IMR-90 (cell line): ENCODE measurements at regions not wholly inside any gene's neighbourhood (a gene's known extent, or its start where the extent isn't known, plus 50 kb on each side); places are given as distances from the start of the nearest gene placed in this dataset.

ENCODE experiments used
- ATAC-seq: fragments of 200-7000 bp; cut with Tn5 transposase; 2 replicates; pipeline ENCODE4 v1.9.1; 2020; ENCODE audit warnings: low read depth, mild to moderate bottlenecking, moderate library complexity
- BruUV-seq: library from RNA; stranded (reverse); fragments of 400-500 nt; replicated peaks from 2 replicates; lab custom pipeline; 2021; lab: Mats Ljungman, UMichigan
- CTCF ChIA-PET: fragments of 300-600 bp; formaldehyde crosslinking; extraction: SDS; loops from one replicate; lab custom pipeline; 2021; ENCODE audit warnings: antibody characterized with exemption; lab: Yijun Ruan, JAX
- POLR2A ChIA-PET: fragments of 300-600 bp; sonication (Branson Sonifier 250); formaldehyde crosslinking; loops from one replicate; lab custom pipeline; 2022; ENCODE audit warnings: antibody characterized with exemption; ENCODE audit not compliant: unreplicated experiment; lab: Charles Lee
- DNase-seq: peaks from one replicate; pipeline ENCODE4 v3.0.0; 2013
- H2AFZ ChIP-seq: replicated peaks from 2 replicates; pipeline ENCODE3; 2013; ENCODE audit warnings: low read length, mild to moderate bottlenecking; ENCODE audit not compliant: poor library complexity
- H2AK5ac ChIP-seq: 2 replicates; pipeline ENCODE4 v1.6.1; 2013; ENCODE audit warnings: low read depth, low read length, inconsistent platforms
- H2AK9ac ChIP-seq: replicated peaks from 2 replicates; pipeline ENCODE3; 2013; ENCODE audit warnings: mild to moderate bottlenecking, low read depth, low read length, moderate library complexity; ENCODE audit not compliant: poor library complexity
- H2BK120ac ChIP-seq: 2 replicates; pipeline ENCODE4 v1.6.1; 2013; ENCODE audit warnings: low read depth, low read length, inconsistent platforms
- H2BK15ac ChIP-seq: 3 replicates; pipeline ENCODE4 v1.6.1; 2013; ENCODE audit warnings: low read depth, low read length, inconsistent platforms
- H2BK20ac ChIP-seq: 2 replicates; pipeline ENCODE4 v1.6.1; 2013; ENCODE audit warnings: low read depth, mild to moderate bottlenecking, inconsistent platforms, low read length, moderate library complexity
- H2BK5ac ChIP-seq: 2 replicates; pipeline ENCODE4 v1.6.1; 2013; ENCODE audit warnings: mild to moderate bottlenecking, low read depth, low read length, inconsistent platforms; ENCODE audit not compliant: poor library complexity, severe bottlenecking
- H3K14ac ChIP-seq: replicated peaks from 2 replicates; pipeline ENCODE4 v1.6.1; 2013; ENCODE audit warnings: low read depth, low read length, inconsistent platforms
- H3K18ac ChIP-seq: 2 replicates; pipeline ENCODE4 v1.6.1; 2013; ENCODE audit warnings: low read depth, low read length, control low read depth
- H3K23ac ChIP-seq: 2 replicates; pipeline ENCODE4 v1.6.1; 2013; ENCODE audit warnings: low read depth, low read length, inconsistent platforms
- H3K27ac ChIP-seq: 2 replicates; pipeline ENCODE4 v1.5.1; 2013; ENCODE audit warnings: mild to moderate bottlenecking, control low read depth, low read length; ENCODE audit not compliant: insufficient read depth
- H3K27me3 ChIP-seq: 2 replicates; pipeline ENCODE4 v1.6.1; 2013; ENCODE audit warnings: low read length; ENCODE audit not compliant: control insufficient read depth, insufficient read depth
- H3K36me3 ChIP-seq: 2 replicates; pipeline ENCODE4 v1.6.1; 2013; ENCODE audit warnings: low read length, mixed read lengths; ENCODE audit not compliant: control insufficient read depth, insufficient read depth
- H3K4ac ChIP-seq: 2 replicates; pipeline ENCODE4 v1.6.1; 2013; ENCODE audit warnings: low read depth, low read length, inconsistent platforms
- H3K4me1 ChIP-seq: 2 replicates; pipeline ENCODE4 v1.6.1; 2013; ENCODE audit warnings: low read length, mixed read lengths; ENCODE audit not compliant: control insufficient read depth, insufficient read depth
- H3K4me2 ChIP-seq: 2 replicates; pipeline ENCODE4 v1.6.1; 2013; ENCODE audit warnings: low read depth, mild to moderate bottlenecking, control low read depth, low read length, moderate library complexity
- H3K4me3 ChIP-seq: 2 replicates; pipeline ENCODE4 v1.5.1; 2013; ENCODE audit warnings: low read depth, mild to moderate bottlenecking, control low read depth, low read length, moderate library complexity; ENCODE audit not compliant: insufficient read depth
- H3K56ac ChIP-seq: 2 replicates; pipeline ENCODE4 v1.6.1; 2013; ENCODE audit warnings: low read length, inconsistent platforms; ENCODE audit not compliant: insufficient read depth; ENCODE audit errors: extremely low read depth
- H3K79me1 ChIP-seq, 2 experiments: 2 replicates each; pipeline ENCODE4 v1.6.1; 2013; ENCODE audit warnings: low read length in 2 of 2, inconsistent platforms in 1 of 2, low read depth in 1 of 2
- H3K9ac ChIP-seq: 2 replicates; pipeline ENCODE4 v1.6.1; 2013; ENCODE audit warnings: low read depth, low read length, control low read depth
- H3K9me1 ChIP-seq: 2 replicates; pipeline ENCODE4 v1.6.1; 2013; ENCODE audit warnings: low read length, inconsistent platforms; ENCODE audit not compliant: insufficient read depth
- H3K9me3 ChIP-seq: 2 replicates; pipeline ENCODE4 v1.6.1; 2013; ENCODE audit warnings: low read length; ENCODE audit not compliant: control insufficient read depth, insufficient read depth
- H4K20me1 ChIP-seq: 2 replicates; pipeline ENCODE4 v1.6.1; 2013; ENCODE audit warnings: low read length, inconsistent platforms; ENCODE audit not compliant: insufficient read depth
- H4K5ac ChIP-seq: 2 replicates; pipeline ENCODE4 v1.6.1; 2013; ENCODE audit warnings: mild to moderate bottlenecking, low read depth, low read length, control low read depth
- H4K8ac ChIP-seq, 2 experiments: 2 replicates each; pipeline ENCODE4 v1.6.1; 2013; ENCODE audit warnings: low read depth in 2 of 2, low read length in 2 of 2, control low read depth in 1 of 2, inconsistent platforms in 1 of 2
- H4K91ac ChIP-seq: 2 replicates; pipeline ENCODE4 v1.6.1; 2013; ENCODE audit warnings: low read depth, low read length, inconsistent platforms; ENCODE audit not compliant: insufficient read depth
- ELK1 ChIP-seq: fragments of 150-350 bp; IDR thresholded peaks from 2 replicates; pipeline ENCODE4 v1.6.1; 2016; ENCODE audit warnings: low read depth, mild to moderate bottlenecking, low read length, moderate library complexity, borderline replicate concordance
- FOS ChIP-seq: fragments of 150-350 bp; IDR thresholded peaks from 2 replicates; pipeline ENCODE4 v1.6.1; 2016; ENCODE audit warnings: low read depth, low read length
- MAZ ChIP-seq: IDR thresholded peaks from 2 replicates; pipeline ENCODE4 v1.6.1; 2012; ENCODE audit warnings: low read depth, mild to moderate bottlenecking, low read length, improper control_type of control experiment, moderate library complexity, borderline replicate concordance
- MXI1 ChIP-seq: IDR thresholded peaks from 2 replicates; pipeline ENCODE4 v1.6.1; 2012; ENCODE audit warnings: low read depth, mild to moderate bottlenecking, low read length, moderate library complexity, borderline replicate concordance
- NFE2L2 ChIP-seq: fragments of 150-350 bp; IDR thresholded peaks from 2 replicates; pipeline ENCODE4 v1.6.1; 2016; ENCODE audit warnings: low read depth, mild to moderate bottlenecking, low read length
- POLR2A ChIP-seq: IDR thresholded peaks from 2 replicates; pipeline ENCODE4 v1.6.1; 2012; ENCODE audit warnings: mild to moderate bottlenecking, low read depth, low read length
- RCOR1 ChIP-seq: IDR thresholded peaks from 2 replicates; pipeline ENCODE4 v1.6.1; 2012; ENCODE audit warnings: mild to moderate bottlenecking, low read length, improper control_type of control experiment; ENCODE audit not compliant: insufficient replicate concordance
- RFX5 ChIP-seq: IDR thresholded peaks from 2 replicates; pipeline ENCODE4 v1.8.0; 2012; ENCODE audit warnings: low read depth, mild to moderate bottlenecking, low read length, moderate library complexity
- SMC3 ChIP-seq: fragments of 150-350 bp; IDR thresholded peaks from 2 replicates; pipeline ENCODE4 v1.6.1; 2016; ENCODE audit warnings: low read depth, mild to moderate bottlenecking, antibody characterized with exemption, low read length, moderate library complexity
- WGBS, 2 experiments: methylation state at CpG; one replicate each; pipeline versions ENCODE4 v1.1.5 to v1.1.7; 2013; ENCODE audit warnings: missing lambda C conversion rate in 2 of 2; ENCODE audit not compliant: insufficient read length in 1 of 2; ENCODE audit errors: extremely low coverage in 2 of 2; 5-methylcytosine and 5-hydroxymethylcytosine counted together
- dilution Hi-C: fragments of 300-500 bp; cut with HindIII; formaldehyde crosslinking; loops from one replicate; pipeline ENCODE4 v1.14.3; 2018; ENCODE audit warnings: low sequenced_read_pairs; ENCODE audit not compliant: unreplicated experiment
- in situ Hi-C: fragments of 300-500 bp; cut with MboI; formaldehyde crosslinking; loops from 3 replicates; pipeline ENCODE4 v1.14.3; 2019; ENCODE audit warnings: low sequenced_read_pairs, inconsistent platforms, mixed read lengths
- intact Hi-C: fragments of 100-400 bp; cut with micrococcal nuclease; formaldehyde crosslinking; loops from 2 replicates; pipeline ENCODE4 v1.10.0; 2022

- H3K4me1 ChIP-seq, result no peaks in the 10 kb centered on the region
- H3K27me3 ChIP-seq, result no peaks in the 10 kb centered on the region
- in situ Hi-C loops (no loop called here), dilution Hi-C loops (no loop called here), intact Hi-C loops (no loop called here)
- no peak overlapping the region for H4K8ac ChIP-seq
- no peak overlapping the region for H2AK5ac ChIP-seq
- H2BK15ac ChIP-seq, result no peak overlapping the region
- no peak overlapping the region for H3K14ac ChIP-seq
- no peak for DNase-seq
- no peak overlapping the region for H4K5ac ChIP-seq
- no peak overlapping the region for H4K91ac ChIP-seq
- H3K9me3 ChIP-seq, result peaks cover 6% of the 10 kb centered on the region
- H3K79me1 ChIP-seq, result no peaks in the 10 kb centered on the region
- H3K23ac ChIP-seq, result no peak overlapping the region
- ATAC-seq, result no peak
- CTCF ChIA-PET, result no interaction called here
- H2BK20ac ChIP-seq, result no peak overlapping the region
- no peak overlapping the region for H2BK5ac ChIP-seq
- TF ChIP-seq MXI1 (no peak), POLR2A (no peak), RFX5 (no peak), RCOR1 (no peak), NFE2L2 (no peak), SMC3 (no peak), ELK1 (no peak), MAZ (no peak), FOS (no peak)
- H2AK9ac ChIP-seq, result no peak overlapping the region
- H3K4me3 ChIP-seq, result no peak overlapping the region
- no peak overlapping the region for H3K9ac ChIP-seq
- H3K9me1 ChIP-seq, result no peaks in the 10 kb centered on the region
- H3K56ac ChIP-seq, result no peak overlapping the region
- POLR2A ChIA-PET, result no interaction called here
- no TSS peak for BruUV-seq
- H3K27ac ChIP-seq, result no peak overlapping the region
- H4K20me1 ChIP-seq, result no peaks in the 10 kb centered on the region
- no peak overlapping the region for H2AFZ ChIP-seq
- no peak overlapping the region for H2BK120ac ChIP-seq
- H3K18ac ChIP-seq, result no peak overlapping the region
- no CpG with 5 or more reads among the region's 2 CpGs for WGBS, 2 experiments
- H3K4ac ChIP-seq, result no peak overlapping the region
- H3K36me3 ChIP-seq, result no peaks in the 10 kb centered on the region
- no peak overlapping the region for H3K4me2 ChIP-seq
Observed at GRCh38 chr6:98539741-98540140, 294.6 kb upstream of the POU3F2 start.
